Thoracic aorta (tissue), 2 donors: ENCODE measurements at regions not wholly inside any gene's neighbourhood (a gene's known extent, or its start where the extent isn't known, plus 50 kb on each side); places are given as distances from the start of the nearest gene placed in this dataset.

ENCODE experiments used
- ATAC-seq: fragments of 150-250 bp; one replicate; pipeline ENCODE4 v1.8.0; 2017; ENCODE audit warnings: low read depth; ENCODE audit not compliant: insufficient number of reproducible peaks, low FRiP score
- DNase-seq: peaks from one replicate; pipeline ENCODE4 v3.0.0-alpha.2; 2020; ENCODE audit warnings: low spot score
- H3K27ac ChIP-seq, 2 donors: fragments of 200-600 bp; sonication (generic); 1 replicate in 1 of 2; 2 replicates in 1 of 2; pipeline ENCODE4 v1.5.1; 2016; ENCODE audit warnings: mild to moderate bottlenecking in 2 of 2, moderate library complexity in 2 of 2
- H3K27me3 ChIP-seq: fragments of 200-600 bp; sonication (generic); replicated peaks from 2 replicates; pipeline ENCODE4 v1.6.0; 2016; ENCODE audit warnings: mild to moderate bottlenecking; ENCODE audit not compliant: insufficient read depth
- H3K36me3 ChIP-seq: fragments of 200-600 bp; sonication (generic); one replicate; pipeline ENCODE4 v1.5.1; 2016
- H3K4me1 ChIP-seq, 2 donors: fragments of 200-600 bp; sonication (generic); 1 replicate in 1 of 2; 2 replicates in 1 of 2; pipeline versions ENCODE4 v1.5.1 to v1.6.0; 2016; ENCODE audit warnings: low read depth in 2 of 2, mild to moderate bottlenecking in 1 of 2; ENCODE audit not compliant: control insufficient read depth in 1 of 2
- H3K4me3 ChIP-seq: fragments of 200-600 bp; sonication (generic); 2 replicates; pipeline ENCODE4 v1.5.1; 2016; ENCODE audit warnings: mild to moderate bottlenecking
- H3K9me3 ChIP-seq: fragments of 200-600 bp; sonication (generic); 2 replicates; pipeline ENCODE4 v1.5.1; 2016
- TF ChIP-seq, protein P1 (sequence below): fragments of 200-600 bp; sonication (generic); IDR thresholded peaks from one replicate; pipeline ENCODE4 v1.5.1; 2019; ENCODE audit warnings: antibody characterized with exemption

DNA sequence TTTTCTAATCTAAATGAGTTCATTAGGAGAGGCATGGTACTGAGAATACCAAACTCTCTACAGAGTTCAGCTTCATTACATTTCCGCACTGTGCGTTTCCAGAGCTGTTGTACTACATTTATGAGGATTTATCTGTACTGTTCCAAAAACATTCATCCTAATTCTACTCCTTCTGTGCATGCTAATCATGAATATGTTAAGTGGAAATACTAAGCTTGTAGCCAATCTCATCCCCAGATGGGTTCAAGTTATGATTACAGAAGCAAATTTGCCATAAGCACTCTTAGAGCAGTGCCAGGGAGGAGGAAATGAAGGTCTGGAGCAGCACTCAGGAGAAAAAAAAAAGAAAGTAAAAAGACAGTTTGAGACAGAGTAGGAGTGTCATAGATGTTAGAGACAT is 544.3 kb downstream of the GBE1 start:
- DNase-seq, result no peak
- no peaks in the 10 kb centered on the region for H3K4me1 ChIP-seq
- no peaks in the 10 kb centered on the region for H3K36me3 ChIP-seq
- no peaks in the 10 kb centered on the region for H3K27me3 ChIP-seq
- TF ChIP-seq, protein P1, sequence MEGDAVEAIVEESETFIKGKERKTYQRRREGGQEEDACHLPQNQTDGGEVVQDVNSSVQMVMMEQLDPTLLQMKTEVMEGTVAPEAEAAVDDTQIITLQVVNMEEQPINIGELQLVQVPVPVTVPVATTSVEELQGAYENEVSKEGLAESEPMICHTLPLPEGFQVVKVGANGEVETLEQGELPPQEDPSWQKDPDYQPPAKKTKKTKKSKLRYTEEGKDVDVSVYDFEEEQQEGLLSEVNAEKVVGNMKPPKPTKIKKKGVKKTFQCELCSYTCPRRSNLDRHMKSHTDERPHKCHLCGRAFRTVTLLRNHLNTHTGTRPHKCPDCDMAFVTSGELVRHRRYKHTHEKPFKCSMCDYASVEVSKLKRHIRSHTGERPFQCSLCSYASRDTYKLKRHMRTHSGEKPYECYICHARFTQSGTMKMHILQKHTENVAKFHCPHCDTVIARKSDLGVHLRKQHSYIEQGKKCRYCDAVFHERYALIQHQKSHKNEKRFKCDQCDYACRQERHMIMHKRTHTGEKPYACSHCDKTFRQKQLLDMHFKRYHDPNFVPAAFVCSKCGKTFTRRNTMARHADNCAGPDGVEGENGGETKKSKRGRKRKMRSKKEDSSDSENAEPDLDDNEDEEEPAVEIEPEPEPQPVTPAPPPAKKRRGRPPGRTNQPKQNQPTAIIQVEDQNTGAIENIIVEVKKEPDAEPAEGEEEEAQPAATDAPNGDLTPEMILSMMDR, result no peak
- H3K4me3 ChIP-seq, result no peak overlapping the region
- H3K27ac ChIP-seq, result no peak overlapping the region
- H3K9me3 ChIP-seq, result no peaks in the 10 kb centered on the region
- ATAC-seq, result no peak

GRCh38 chr3:81216192-81216591 is 545.3 kb downstream of the GBE1 start:
- no peaks in the 10 kb centered on the region for H3K27me3 ChIP-seq
- ATAC-seq (no peak), DNase-seq (no peak)
- H3K4me3 ChIP-seq, result no peak overlapping the region
- TF ChIP-seq, protein P1, result no peak
- H3K27ac ChIP-seq, result no peak overlapping the region
- no peaks in the 10 kb centered on the region for H3K36me3 ChIP-seq
- H3K9me3 ChIP-seq, result no peaks in the 10 kb centered on the region
- H3K4me1 ChIP-seq, result no peaks in the 10 kb centered on the region

DNA sequence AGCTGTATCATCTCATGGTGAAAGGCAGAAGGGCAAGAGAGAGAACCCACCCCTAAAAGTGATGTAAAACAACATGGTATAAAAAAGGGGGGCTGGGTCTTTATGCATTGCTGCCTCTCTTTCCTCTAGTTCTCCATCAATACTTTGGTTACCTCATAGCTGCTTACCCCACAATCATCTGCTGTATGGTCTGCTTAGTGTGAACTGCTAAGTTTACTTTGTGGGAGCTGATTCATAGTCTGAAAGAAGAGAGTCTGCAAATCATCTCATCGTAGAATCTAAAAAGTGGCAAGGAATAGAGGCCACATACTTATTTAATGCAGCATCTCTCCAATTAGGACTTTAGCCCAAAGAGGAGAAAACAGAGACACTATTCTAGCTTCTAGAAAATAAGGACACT is 546.8 kb downstream of the GBE1 start:
- TF ChIP-seq, protein P1, result no peak
- Histone ChIP-seq H3K27ac (no peak overlapping the region), H3K9me3 (no peaks in the 10 kb centered on the region), H3K36me3 (no peaks in the 10 kb centered on the region), H3K4me1 (no peaks in the 10 kb centered on the region), H3K27me3 (no peaks in the 10 kb centered on the region), H3K4me3 (no peak overlapping the region)
- no peak for DNase-seq
- no peak for ATAC-seq

- Histone ChIP-seq H3K36me3 (no peaks in the 10 kb centered on the region), H3K4me3 (no peak overlapping the region), H3K9me3 (no peaks in the 10 kb centered on the region), H3K4me1 (peaks cover 0 to 4% of the 10 kb centered on the region in 2 donors), H3K27ac (no peak overlapping the region), H3K27me3 (no peaks in the 10 kb centered on the region)
- no peak for DNase-seq
- TF ChIP-seq, protein P1, result no peak
- no peak for ATAC-seq
These were observed 561.9 kb downstream of the GBE1 start for GRCh38 chr3:81199587-81199986.

DNA sequence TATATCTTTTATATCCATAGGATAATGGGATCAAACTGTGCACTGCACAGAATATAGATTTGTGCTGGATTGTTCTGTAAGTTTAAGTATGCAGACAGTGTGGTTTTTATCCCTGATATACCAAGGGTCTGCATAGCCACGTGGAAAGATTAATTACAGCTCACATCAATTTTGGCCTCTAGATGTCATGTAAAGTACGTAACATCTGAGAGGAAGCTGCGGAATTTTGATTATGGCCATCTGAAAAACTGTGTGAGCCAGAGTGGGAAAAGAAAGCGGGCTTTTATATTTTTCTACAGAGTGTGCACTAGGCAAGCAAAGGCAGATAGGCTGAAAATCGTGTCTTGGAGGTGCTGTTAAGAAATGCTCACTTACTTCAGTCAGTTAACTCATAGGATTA is 562.7 kb downstream of the GBE1 start:
- no peak for DNase-seq

More for the DNA sequence above, 562.7 kb downstream of the GBE1 start:
- no peak for ATAC-seq
- Histone ChIP-seq H3K9me3 (no peaks in the 10 kb centered on the region), H3K4me3 (no peak overlapping the region), H3K27ac (no peak overlapping the region), H3K27me3 (no peaks in the 10 kb centered on the region), H3K4me1 (peaks cover 0 to 4% of the 10 kb centered on the region in 2 donors), H3K36me3 (no peaks in the 10 kb centered on the region)
- TF ChIP-seq, protein P1, result no peak
